ENCODE measurements at regions not wholly inside any gene's neighbourhood (a gene's known extent, or its start where the extent isn't known, plus 50 kb on each side); places are given as distances from the start of the nearest gene placed in this dataset.

- TF ChIP-seq CHD7 (IDR thresholded peaks at IDR 0.05; ENCODE audit: insufficient replicate concordance, low read length) (no peak), GTF2F1 (IDR thresholded peaks at IDR 0.05; ENCODE audit: borderline replicate concordance, low read depth, low read length) (no peak), RNF2 (IDR thresholded peaks at IDR 0.05; ENCODE audit: borderline replicate concordance, low read depth, low read length, missing control alignments, poor library complexity, severe bottlenecking) (no peak), CTBP2 (IDR thresholded peaks at IDR 0.05; ENCODE audit: borderline replicate concordance, insufficient read depth, insufficient read length, low read length) (no peak), RAD21 (IDR thresholded peaks at IDR 0.05 in 1 of 2, conservative IDR thresholded peaks at IDR 0.05 in 1 of 2; ENCODE audit: low read depth in 2 of 2, low read length in 2 of 2) (no peak), JUND (IDR thresholded peaks at IDR 0.05; ENCODE audit: low read length) (no peak), RBBP5 (IDR thresholded peaks at IDR 0.05; ENCODE audit: borderline replicate concordance, low read depth, low read length) (no peak)
These were observed 366.2 kb upstream of the TSHZ3 start (continued) for GRCh38 chr19:31715249-31715945.
